AG09319 (cell line): ENCODE measurements at regions not wholly inside any gene's neighbourhood (a gene's known extent, or its start where the extent isn't known, plus 50 kb on each side); places are given as distances from the start of the nearest gene placed in this dataset.

Source experiments
- DNase-seq: peaks from one replicate; pipeline ENCODE4 v3.0.0-alpha.2; 2010; ENCODE audit warnings: low read depth; ENCODE audit errors: extremely low read depth
- TF ChIP-seq, protein P1 (sequence below): IDR thresholded peaks from 2 replicates; pipeline ENCODE4 v1.5.1; 2011; ENCODE audit warnings: low read depth, mild to moderate bottlenecking, inconsistent platforms, low read length, moderate library complexity

DNA sequence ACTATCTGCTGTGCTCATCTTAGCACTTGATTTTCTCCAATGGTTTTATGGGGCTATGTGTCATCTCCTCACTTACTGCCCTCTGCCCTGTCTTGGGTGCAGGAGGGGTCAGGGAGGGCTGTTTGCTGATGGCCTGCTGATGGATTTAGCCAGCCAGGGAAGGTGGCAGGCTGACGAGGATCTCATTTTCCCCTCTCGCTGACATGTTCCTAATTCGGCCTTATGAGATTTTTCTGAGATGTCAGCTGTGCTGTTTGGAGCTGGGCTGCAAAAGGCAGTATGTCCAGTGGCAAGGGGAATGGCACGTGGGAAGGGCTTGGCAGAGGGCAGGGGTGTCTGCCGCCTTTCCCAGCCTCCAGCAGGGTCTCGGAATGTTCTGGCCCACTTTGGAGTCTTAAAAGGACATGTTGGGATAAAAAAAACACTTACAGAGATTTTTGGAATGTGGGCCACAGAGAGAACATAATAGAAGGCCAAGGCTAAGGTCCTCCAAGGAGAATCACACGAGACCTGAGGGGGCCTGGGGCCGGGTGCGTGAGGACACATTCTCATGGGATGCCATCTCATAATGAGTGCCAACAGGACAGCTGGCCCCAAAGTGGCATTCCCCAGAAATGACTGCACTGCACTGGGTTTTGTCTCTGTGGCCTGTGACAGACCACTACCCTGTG, 303.8 kb downstream of the TLE3 start:
- no peak for DNase-seq
- TF ChIP-seq, protein P1, sequence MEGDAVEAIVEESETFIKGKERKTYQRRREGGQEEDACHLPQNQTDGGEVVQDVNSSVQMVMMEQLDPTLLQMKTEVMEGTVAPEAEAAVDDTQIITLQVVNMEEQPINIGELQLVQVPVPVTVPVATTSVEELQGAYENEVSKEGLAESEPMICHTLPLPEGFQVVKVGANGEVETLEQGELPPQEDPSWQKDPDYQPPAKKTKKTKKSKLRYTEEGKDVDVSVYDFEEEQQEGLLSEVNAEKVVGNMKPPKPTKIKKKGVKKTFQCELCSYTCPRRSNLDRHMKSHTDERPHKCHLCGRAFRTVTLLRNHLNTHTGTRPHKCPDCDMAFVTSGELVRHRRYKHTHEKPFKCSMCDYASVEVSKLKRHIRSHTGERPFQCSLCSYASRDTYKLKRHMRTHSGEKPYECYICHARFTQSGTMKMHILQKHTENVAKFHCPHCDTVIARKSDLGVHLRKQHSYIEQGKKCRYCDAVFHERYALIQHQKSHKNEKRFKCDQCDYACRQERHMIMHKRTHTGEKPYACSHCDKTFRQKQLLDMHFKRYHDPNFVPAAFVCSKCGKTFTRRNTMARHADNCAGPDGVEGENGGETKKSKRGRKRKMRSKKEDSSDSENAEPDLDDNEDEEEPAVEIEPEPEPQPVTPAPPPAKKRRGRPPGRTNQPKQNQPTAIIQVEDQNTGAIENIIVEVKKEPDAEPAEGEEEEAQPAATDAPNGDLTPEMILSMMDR, result no peak

GRCh38 chr15:69794645-69795469, 302.9 kb downstream of the TLE3 start:
- no peak for DNase-seq
- TF ChIP-seq, protein P1, result no peak

DNA sequence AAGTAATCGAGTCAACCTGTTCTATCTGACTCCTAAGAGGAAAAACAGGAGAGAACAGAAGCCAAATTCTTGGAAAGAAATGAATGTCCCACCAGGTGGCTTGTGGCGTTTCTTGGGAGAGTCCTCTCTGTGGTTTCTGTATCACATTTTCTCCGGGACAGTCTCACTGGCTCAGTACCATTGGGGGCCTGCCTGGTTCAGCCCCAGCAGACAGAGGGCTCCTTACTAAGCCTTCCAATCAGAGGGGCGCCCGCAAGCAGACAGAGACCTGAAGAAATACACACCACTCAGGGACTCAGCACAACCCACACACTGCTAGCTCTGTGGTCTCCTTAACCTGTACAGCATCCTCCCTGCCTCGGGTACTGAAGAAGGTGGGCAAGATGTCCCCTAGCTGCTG, 302.1 kb downstream of the TLE3 start:
- TF ChIP-seq, protein P1, result no peak
- DNase-seq, result no peak

GRCh38 chr15:69797051-69797595, 300.6 kb downstream of the TLE3 start:
- TF ChIP-seq, protein P1, result no peak
- no peak for DNase-seq

- TF ChIP-seq, protein P1, result no peak
- DNase-seq, result no peak
Observed at GRCh38 chr15:69797615-69798014, 300.1 kb downstream of the TLE3 start.

GRCh38 chr15:69798481-69799250, 299.1 kb downstream of the TLE3 start:
- DNase-seq, result no peak

More at GRCh38 chr15:69798481-69799250, 299.1 kb downstream of the TLE3 start:
- TF ChIP-seq, protein P1, result no peak
